Mucosa of descending colon (tissue), 3 donors: ENCODE measurements at regions not wholly inside any gene's neighbourhood (a gene's known extent, or its start where the extent isn't known, plus 50 kb on each side); places are given as distances from the start of the nearest gene placed in this dataset.
A peak's percentile ranks its signal among the peaks of the same experiment; 100 is the strongest.

ENCODE experiments used
- ATAC-seq: fragments of 200-7000 bp; cut with Tn5 transposase; one replicate; pipeline ENCODE4 v1.9.1; 2020; ENCODE audit warnings: mild to moderate bottlenecking, moderate library complexity
- DNase-seq, 3 donors: peaks; one replicate each; pipeline ENCODE4 v3.0.0-alpha.2; 2020
- H3K36me3 ChIP-seq: fragments of 200-600 bp; one replicate; pipeline ENCODE4 v1.8.0; 2021; ENCODE audit warnings: low read depth, mild to moderate bottlenecking
- H3K4me1 ChIP-seq: fragments of 200-600 bp; one replicate; pipeline ENCODE4 v1.8.0; 2021; ENCODE audit warnings: low read depth, mild to moderate bottlenecking
- H3K4me3 ChIP-seq: fragments of 200-600 bp; one replicate; pipeline ENCODE4 v1.8.0; 2021; ENCODE audit warnings: mild to moderate bottlenecking
- H3K9me3 ChIP-seq: fragments of 200-600 bp; one replicate; pipeline ENCODE4 v1.8.0; 2021; ENCODE audit warnings: mild to moderate bottlenecking
- CTCF ChIP-seq: fragments of 200-600 bp; IDR thresholded peaks from one replicate; pipeline ENCODE4 v1.8.0; 2022; ENCODE audit warnings: antibody characterized with exemption, mild to moderate bottlenecking
- intact Hi-C, 2 donors: fragments of 100-400 bp; cut with DNase I in 1 of 2; cut with micrococcal nuclease in 1 of 2; formaldehyde crosslinking; loops; one replicate each; pipeline versions ENCODE4 v1.11.0 to v1.11.1; 2022; cut with DNase I, micrococcal nuclease
- donor health status: DM: no; HTN: no; CAD: no; lungs with moderate emphysema.
- donor health status: DM: no; HTN: no; CAD: no.
- donor health status: DM: no; HTN: yes; CAD: no.

- ATAC-seq (no peak), DNase-seq (no peak)
- peaks cover 3% of the 10 kb centered on the region for H3K4me1 ChIP-seq
- no peak for TF ChIP-seq CTCF
- no peaks in the 10 kb centered on the region for H3K9me3 ChIP-seq
- no peaks in the 10 kb centered on the region for H3K36me3 ChIP-seq
- no peak overlapping the region for H3K4me3 ChIP-seq
- intact Hi-C loops = no loop called here
Observed at GRCh38 chr5:71910741-71911140, 191.7 kb downstream of the CARTPT start.

GRCh38 chr5:71912021-71912420 is 192.9 kb downstream of the CARTPT start:
- no peaks in the 10 kb centered on the region for H3K4me1 ChIP-seq
- no peak for DNase-seq

DNA sequence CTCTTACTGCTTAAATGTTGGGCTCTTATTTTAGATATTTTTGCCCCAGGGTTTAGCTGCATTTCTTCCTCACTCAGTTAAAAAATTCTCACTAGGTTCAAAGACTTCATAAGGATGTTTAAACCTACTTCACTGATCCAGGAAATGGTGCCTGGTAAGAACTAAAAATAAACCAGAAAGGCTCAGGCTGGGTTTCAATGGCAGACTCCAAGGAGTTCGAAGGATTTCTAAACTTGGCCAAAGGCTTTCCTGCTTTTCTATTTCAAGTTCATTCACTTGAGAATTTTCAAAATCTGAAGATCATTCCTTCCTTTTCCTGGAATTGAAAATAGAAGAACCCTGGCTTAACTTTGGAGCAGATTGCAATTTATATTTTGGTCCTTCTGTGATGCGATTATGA is 193.0 kb upstream of the MAP1B start:
- no peak for TF ChIP-seq CTCF
- intact Hi-C loops = no loop called here
- ATAC-seq (no peak), DNase-seq (no peak)
- H3K36me3 ChIP-seq = no peaks in the 10 kb centered on the region
- no peak overlapping the region for H3K4me3 ChIP-seq
- no peaks in the 10 kb centered on the region for H3K4me1 ChIP-seq
- no peaks in the 10 kb centered on the region for H3K9me3 ChIP-seq

More at GRCh38 chr5:71912021-71912420, 192.9 kb downstream of the CARTPT start:
- no peak for TF ChIP-seq CTCF
- ATAC-seq = no peak
- no peak overlapping the region for H3K4me3 ChIP-seq
- H3K36me3 ChIP-seq = no peaks in the 10 kb centered on the region
- no peaks in the 10 kb centered on the region for H3K9me3 ChIP-seq
- intact Hi-C loops = no loop called here

DNA sequence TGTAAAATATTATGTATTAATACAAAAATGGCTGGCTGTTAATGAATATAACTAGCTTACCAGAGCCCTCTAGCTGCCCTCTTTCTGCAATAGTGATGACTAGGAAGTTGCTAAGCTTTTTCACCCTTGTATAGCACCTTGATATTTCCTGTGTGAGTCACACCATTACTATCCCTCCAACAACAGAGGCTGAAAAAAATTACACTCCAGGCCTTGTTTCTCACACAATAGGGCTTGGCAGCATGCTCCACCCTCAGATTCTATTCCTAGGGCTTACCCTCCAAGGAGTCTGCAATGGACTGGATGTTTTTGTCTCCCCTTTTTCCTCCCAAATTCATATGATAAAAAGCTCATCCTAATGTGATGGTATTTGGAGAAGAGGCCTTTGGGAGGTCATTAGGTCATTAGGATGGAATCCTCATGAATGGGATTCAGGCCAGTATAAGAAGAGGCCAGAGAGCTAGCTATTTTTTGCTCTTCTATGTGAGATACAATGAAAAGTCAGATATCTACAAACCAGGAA is 184.6 kb upstream of the MAP1B start:
- DNase-seq (no peak), ATAC-seq (peak; percentile 94)
- TF ChIP-seq CTCF = no peak
- intact Hi-C loops = no loop called here
- Histone ChIP-seq H3K4me3 (no peak overlapping the region), H3K9me3 (no peaks in the 10 kb centered on the region), H3K4me1 (peaks cover 2% of the 10 kb centered on the region), H3K36me3 (no peaks in the 10 kb centered on the region)

GRCh38 chr5:71923755-71924154 is 183.5 kb upstream of the MAP1B start:
- intact Hi-C loops = no loop called here
- H3K36me3 ChIP-seq = no peaks in the 10 kb centered on the region
- no peaks in the 10 kb centered on the region for H3K9me3 ChIP-seq
- TF ChIP-seq CTCF = no peak
- ATAC-seq = no peak
- H3K4me1 ChIP-seq = peaks cover 2% of the 10 kb centered on the region
- H3K4me3 ChIP-seq = no peak overlapping the region
- no peak for DNase-seq

DNA sequence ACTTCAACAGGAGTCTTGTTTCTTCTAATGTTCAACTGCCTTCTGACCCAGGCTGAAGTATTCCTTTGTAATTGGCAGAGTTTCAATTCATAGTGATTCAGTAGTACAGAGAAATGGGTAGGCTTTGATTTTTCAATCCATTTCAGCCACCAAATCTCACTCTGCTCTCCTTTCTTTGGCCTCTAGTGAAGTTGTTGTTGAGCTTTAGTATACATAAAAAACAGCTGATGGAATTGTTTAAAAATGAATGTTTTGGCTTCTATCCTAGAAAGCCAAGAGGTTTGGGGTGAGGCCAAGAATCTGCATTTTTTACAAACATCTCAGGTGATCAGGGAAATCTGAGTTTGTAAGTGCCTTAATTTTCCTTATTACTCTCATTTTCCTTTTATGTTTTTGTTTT is 182.9 kb upstream of the MAP1B start:
- ATAC-seq = no peak
- TF ChIP-seq CTCF = no peak

More for the DNA sequence above, 182.9 kb upstream of the MAP1B start:
- intact Hi-C loops = no loop called here
- Histone ChIP-seq H3K4me3 (no peak overlapping the region), H3K36me3 (no peaks in the 10 kb centered on the region), H3K9me3 (no peaks in the 10 kb centered on the region), H3K4me1 (peaks cover 2% of the 10 kb centered on the region)
- no peak for DNase-seq
